GM19023 (cell line): ENCODE measurements at regions not wholly inside any gene's neighbourhood (a gene's known extent, or its start where the extent isn't known, plus 50 kb on each side); places are given as distances from the start of the nearest gene placed in this dataset.

Experiments used
- ATAC-seq: cut with Tn5 transposase; IDR thresholded peaks from one replicate; pipeline ENCODE4 v1.9.1; 2021; ENCODE audit warnings: mild to moderate bottlenecking, moderate library complexity; ENCODE audit not compliant: unreplicated experiment

DNA sequence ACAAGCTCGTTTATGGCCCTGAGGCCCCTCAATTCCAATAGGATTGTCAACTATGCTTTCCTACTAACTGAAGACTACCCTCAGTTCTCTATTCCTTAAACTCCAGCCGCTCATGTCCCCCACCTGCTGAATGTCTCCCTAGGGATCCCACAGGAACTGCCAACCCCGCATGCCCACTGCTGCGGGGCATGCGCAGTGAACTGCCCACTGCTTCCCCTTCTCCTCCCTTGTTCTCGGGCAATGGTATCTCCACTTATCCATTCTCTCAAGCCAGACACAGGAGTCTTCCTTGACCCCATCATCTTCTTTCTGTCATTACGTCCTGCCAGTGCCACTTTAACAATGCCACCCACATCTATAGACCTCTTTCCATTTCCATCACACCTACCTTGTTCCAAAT, 90.0 kb downstream of the FGF18 start:
- no peak for ATAC-seq

DNA sequence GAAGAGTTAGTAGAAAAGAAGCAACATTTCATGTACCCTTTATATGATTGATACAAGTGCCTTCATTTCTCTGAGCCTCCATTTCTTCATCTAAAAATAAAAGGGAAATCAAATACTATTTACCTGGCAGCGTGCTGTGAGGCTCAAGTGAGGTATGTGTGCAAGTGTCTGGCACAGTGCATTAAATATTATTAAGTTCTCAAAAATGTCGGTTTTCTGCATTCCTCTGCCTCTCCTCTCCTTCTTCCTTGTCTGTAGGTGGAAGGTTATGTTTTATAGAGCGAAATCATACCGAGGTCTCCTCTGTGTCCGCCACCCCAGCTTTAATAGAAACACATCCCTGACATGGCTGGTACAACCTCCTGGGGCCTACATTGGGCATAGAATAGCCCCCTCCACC, 93.0 kb downstream of the FGF18 start:
- no peak for ATAC-seq

DNA sequence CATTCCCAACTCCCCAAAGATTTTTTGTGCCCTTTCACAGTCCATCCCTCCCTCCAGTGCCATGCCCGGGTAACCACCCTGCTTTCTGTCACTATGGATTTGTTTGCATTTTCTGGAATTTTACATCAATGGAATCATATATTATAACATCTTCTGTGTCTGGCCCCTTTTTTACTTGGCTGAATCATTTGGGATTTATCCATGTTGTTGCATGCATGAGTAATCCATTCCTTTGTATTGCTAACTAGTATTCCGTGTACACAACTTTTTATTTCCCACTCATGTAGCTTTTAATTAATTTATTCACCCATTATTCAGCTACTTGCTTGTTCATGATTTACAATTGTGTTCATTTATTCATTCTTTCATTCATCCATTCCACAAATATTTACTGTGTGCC, 94.1 kb downstream of the FGF18 start:
- no peak for ATAC-seq

DNA sequence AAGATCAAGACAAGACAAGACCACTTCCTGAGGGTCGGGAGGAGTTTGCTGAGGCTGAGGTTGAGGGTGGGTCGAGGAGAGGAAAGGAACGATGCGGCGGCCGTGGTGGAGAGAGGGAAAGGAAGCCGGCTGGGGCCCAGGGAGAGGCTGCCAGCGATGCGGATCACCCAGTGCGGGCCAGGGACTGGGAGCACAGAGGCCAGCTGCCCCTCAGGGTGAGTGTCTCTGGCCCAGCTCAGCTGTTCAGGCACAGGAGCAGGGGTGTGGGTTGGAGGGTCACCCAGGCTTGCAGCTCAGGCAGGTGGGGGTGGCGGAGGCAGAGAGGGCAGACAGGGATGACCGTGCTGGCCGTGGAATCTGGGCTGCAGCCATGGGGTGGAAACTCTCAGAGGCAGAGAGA, 99.5 kb downstream of the FGF18 start:
- no peak for ATAC-seq

DNA sequence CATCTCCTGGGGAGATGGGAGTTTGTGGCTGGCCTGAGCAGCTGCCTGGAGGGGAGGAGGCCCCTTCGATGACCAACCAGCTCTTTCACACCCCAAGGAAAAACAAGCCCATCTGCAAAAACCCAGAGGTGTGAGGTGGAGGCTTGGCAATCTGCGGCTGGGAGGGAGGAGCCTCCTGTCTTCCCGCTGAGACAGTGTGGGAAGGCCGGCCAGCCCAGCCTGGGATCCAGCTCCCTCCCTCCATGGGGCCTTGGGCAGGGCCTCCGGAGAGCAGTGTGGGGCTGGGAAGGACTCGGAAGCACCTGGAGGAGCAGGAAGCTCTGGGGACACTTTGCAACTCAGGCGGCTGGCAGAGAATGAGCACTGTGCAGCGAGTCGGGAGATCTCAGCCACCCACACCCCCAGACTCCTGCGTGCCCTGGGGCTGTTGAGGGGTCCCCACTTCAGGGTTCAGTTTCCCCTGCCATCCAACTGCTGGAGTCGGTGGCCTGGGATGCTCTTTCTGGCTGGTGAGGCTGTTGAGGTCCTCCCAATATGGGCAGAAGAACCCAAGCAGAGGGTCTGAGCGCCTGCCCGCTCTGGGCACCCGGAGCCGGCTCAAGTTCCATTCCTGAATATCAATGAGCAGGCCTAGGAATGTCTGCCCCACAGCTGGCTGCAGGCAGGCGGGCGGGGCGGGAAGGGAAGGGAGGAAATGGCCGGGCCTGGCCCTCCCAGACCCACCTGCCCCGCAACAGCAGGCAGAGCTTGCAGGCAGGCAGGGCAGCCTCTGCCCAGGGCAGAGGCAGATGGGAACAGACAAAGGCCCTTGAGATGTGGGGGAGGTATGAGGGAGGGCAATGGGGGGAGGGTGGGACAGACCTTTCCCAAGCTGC, 101.1 kb downstream of the FGF18 start:
- no peak for ATAC-seq

GRCh38 chr5:171521219-171521633, 101.8 kb downstream of the FGF18 start:
- no peak for ATAC-seq

- no peak for ATAC-seq
Measured at GRCh38 chr5:171521679-171522078, 102.2 kb downstream of the FGF18 start.

DNA sequence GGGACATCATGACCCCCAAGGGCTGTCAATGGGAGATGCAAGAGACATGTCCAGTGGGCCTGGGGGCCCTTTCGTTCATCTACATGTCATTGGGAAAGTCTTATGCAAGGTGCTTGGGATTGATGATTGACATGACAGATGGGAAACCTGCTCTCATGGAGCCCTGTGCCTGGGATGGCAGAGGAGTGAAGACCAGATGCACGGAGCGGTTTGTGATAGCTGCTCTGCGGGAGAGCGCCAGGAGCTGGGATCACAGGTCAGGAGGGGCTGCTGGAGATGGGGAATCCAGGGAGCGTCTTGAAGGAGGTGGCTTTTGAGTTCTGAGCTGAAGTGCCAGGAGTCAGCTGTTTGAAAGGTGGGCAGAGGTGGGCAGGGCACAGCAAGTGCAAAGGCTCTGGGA, 104.3 kb downstream of the FGF18 start:
- ATAC-seq: no peak

DNA sequence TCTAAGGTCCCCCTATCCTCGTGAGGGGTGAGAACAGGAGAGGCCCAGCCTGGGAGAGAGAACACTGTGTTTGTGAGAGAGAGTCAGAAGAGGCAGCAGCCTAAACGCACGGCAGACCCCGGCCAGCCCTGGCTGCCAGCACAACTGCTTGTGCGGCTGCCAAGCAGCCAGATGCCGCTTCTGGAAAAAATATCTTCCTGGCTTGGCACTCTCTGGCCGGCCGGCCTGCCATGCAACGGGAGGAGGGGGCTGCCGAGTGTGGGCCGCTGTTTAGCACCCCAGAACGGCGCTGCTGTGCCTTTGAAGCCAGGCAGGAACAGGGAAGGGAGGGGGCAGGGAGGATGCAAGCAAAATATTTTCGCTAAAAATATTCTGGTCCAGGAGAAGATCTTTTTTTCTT, 105.0 kb downstream of the FGF18 start:
- no peak for ATAC-seq

GRCh38 chr5:171525085-171525484, 105.6 kb downstream of the FGF18 start:
- ATAC-seq: no peak

DNA sequence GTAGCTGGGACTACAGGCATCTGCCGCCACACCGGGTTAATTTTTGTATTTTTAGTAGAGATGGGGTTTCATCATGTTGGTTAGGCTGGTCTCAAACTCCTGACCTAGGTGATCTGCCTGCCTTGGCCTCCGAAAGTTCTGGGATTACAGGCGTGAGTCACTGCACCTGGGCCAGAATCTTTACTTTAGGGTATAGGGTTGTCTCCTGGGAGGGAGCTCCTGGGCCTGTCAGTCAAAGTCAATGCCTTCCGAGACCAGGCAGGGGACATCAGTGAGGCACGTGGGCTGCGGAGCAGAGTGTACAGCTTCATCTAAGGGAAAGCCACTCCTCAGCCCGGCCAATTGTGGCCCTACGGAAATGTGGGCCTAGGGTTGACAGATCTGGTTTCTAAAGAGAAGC, 108.6 kb downstream of the FGF18 start:
- ATAC-seq: no peak

DNA sequence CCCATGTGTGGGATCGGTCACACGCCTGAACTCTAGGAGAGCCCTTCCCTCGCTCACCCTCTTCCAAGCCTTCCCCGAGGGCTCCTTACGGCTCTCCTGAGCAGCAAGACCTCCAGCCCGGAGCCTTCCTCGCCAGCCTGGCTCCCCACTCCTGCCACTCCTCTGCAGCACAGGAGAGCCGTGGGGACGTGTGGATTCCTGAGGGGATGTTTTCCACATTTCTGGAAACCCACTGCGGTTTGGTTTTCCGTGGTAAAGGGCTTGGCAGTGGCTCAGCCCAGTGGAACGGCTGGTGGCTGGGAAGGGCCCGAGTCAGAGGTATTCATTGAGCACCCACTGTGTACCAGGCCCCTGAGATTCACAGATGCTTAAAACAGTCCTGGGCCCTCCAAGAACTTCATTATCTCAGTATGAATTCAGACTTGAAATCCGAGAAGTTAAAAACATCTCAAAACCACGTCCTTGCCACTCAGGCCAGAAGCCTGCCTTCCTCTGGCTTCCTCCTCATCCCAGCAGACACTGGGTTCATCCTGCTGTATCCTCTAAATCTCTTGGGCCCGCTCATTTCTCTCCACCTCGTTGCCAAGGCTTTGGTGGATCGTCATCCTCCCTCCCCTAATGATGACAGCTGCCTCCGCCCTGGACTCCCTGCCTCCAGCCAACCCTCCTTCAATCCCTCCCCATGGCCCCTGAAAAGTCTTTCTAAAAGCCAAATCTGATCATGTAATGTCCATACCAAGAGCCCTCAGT, 109.6 kb downstream of the FGF18 start:
- ATAC-seq: no peak

DNA sequence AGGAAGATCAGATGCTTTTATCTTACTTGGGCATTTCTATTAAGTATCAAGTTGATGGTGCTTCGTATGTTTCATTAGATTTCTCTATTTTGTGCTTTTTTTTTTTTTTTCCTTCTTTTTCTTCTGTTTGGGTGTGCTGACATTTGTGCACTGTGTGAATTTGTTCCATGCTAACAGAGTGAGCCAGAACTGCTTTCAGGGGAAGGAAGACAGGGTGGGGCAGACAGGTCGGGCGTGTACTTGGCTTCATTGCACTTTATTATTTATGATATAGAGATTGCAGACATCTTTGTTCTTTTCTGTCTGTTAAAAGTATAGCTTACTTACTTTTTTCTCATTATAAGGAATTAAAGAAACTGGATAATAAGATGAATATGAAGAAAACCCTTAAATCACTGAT, 112.2 kb downstream of the FGF18 start:
- ATAC-seq: no peak

GRCh38 chr5:171533153-171533552, 113.7 kb downstream of the FGF18 start:
- no peak for ATAC-seq

GRCh38 chr5:171534043-171534895, 114.8 kb downstream of the FGF18 start:
- no peak for ATAC-seq

- no peak for ATAC-seq
Measured at GRCh38 chr5:171535162-171535561, 115.7 kb downstream of the FGF18 start.

- no peak for ATAC-seq
Measured at GRCh38 chr5:171537070-171537849, 117.8 kb downstream of the FGF18 start.

GRCh38 chr5:171537923-171538537, 118.6 kb downstream of the FGF18 start:
- ATAC-seq: no peak

GRCh38 chr5:171538681-171539080, 119.2 kb downstream of the FGF18 start:
- ATAC-seq: no peak

GRCh38 chr5:171540865-171541264, 121.4 kb downstream of the FGF18 start:
- no peak for ATAC-seq
